Type B pancreatic cell (in vitro differentiated cells): ENCODE measurements at regions not wholly inside any gene's neighbourhood (a gene's known extent, or its start where the extent isn't known, plus 50 kb on each side); places are given as distances from the start of the nearest gene placed in this dataset.
"Not testable (repeated sequence)": the region's sequence is repeated elsewhere in the genome, so short reads cannot be mapped to it uniquely, and the experiment has no call there.

Source experiments
- DNase-seq: peaks from one replicate; pipeline ENCODE4 v3.0.0; 2021; ENCODE audit warnings: mixed read lengths; ENCODE audit not compliant: unreplicated experiment; ENCODE audit errors: extremely low spot score
- H3K27ac Mint-ChIP-seq: 2 replicates; pipeline ENCODE4 v1.8.0; 2021; ENCODE audit warnings: mild to moderate bottlenecking, mixed read lengths
- H3K27me3 Mint-ChIP-seq: 2 replicates; pipeline ENCODE4 v1.8.0; 2021; ENCODE audit warnings: mixed read lengths
- H3K36me3 Mint-ChIP-seq: 2 replicates; pipeline ENCODE4 v1.8.0; 2021; ENCODE audit warnings: mixed read lengths
- H3K4me1 Mint-ChIP-seq: one replicate; pipeline ENCODE4 v1.8.0; 2021; ENCODE audit warnings: mixed read lengths; ENCODE audit not compliant: unreplicated experiment
- H3K4me3 Mint-ChIP-seq: 2 replicates; pipeline ENCODE4 v1.8.0; 2021; ENCODE audit warnings: mild to moderate bottlenecking, mixed read lengths
- H3K9me3 Mint-ChIP-seq: 2 replicates; pipeline ENCODE4 v1.8.0; 2021; ENCODE audit warnings: mixed read lengths
- CTCF ChIP-seq: fragments of 200-600 bp; sonication (generic); conservative IDR thresholded peaks from 2 replicates; pipeline ENCODE4 v1.5.0; 2021; ENCODE audit warnings: antibody characterized with exemption, mild to moderate bottlenecking

- H3K27ac Mint-ChIP-seq, result peak overlapping the region; percentile 14
Observed at GRCh38 chr21:15638856-15639549, 90.8 kb upstream of the USP25 start.

DNA sequence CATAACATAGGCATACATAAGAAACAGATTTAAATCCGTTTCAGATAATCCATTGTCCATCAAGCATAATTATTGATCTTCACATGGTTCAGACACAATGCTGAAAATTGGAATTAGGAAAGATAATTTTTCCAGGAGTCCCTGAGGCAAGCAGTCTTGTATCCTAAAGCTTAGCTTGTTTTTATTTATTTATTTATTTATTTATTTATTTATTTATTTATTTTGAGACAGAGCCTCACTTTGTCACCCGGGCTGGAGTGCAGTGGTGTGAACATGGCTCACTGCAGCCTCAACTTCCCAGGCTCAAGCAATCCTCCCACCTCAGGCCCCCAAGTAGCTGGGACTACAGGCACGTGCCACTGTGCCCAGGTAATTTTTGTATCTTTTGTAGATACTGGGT, 89.7 kb upstream of the USP25 start:
- not testable (repeated sequence) for H3K36me3 Mint-ChIP-seq, H3K27me3 Mint-ChIP-seq, H3K4me3 Mint-ChIP-seq, H3K9me3 Mint-ChIP-seq, H3K27ac Mint-ChIP-seq, DNase-seq
- H3K4me1 Mint-ChIP-seq, result peaks cover 16% of the 10 kb centered on the region

More at GRCh38 chr21:15638856-15639549, 90.8 kb upstream of the USP25 start:
- Mint-ChIP-seq H3K9me3 (peaks cover 10% of the 10 kb centered on the region), H3K36me3 (no peaks in the 10 kb centered on the region), H3K27me3 (no peaks in the 10 kb centered on the region), H3K4me3 (peak overlapping the region; percentile 59), H3K4me1 (peaks cover 16% of the 10 kb centered on the region)
- TF ChIP-seq CTCF, result no peak
- DNase-seq, result no peak

DNA sequence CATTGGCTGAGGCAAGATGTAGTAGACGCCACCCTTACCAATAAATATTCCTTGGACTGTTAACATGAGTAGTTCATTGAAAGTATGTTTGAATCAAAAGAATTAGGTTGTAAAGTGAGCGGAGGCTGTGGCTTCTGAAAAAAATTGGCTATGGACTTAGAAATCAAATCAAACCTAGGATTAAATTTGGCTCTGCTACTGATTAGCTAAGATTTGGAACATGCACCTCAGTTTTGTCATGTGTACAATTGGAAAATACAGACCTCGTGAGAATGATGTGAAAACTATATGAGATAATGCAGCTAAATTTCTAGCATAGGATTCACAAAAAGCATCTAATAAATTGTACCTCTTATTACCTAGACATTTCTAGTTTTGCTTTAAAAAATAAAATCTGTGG, 85.3 kb upstream of the USP25 start:
- Mint-ChIP-seq H3K27me3 (no peaks in the 10 kb centered on the region), H3K27ac (no peak overlapping the region)

GRCh38 chr21:15645830-15646229, 84.0 kb upstream of the USP25 start:
- Mint-ChIP-seq H3K36me3 (no peaks in the 10 kb centered on the region), H3K9me3 (peaks cover 4% of the 10 kb centered on the region), H3K4me3 (no peak overlapping the region), H3K4me1 (peaks cover 8% of the 10 kb centered on the region), H3K27ac (no peak overlapping the region), H3K27me3 (no peaks in the 10 kb centered on the region)
- DNase-seq, result no peak
- no peak for TF ChIP-seq CTCF

More for the DNA sequence above, 85.3 kb upstream of the USP25 start:
- no peaks in the 10 kb centered on the region for H3K36me3 Mint-ChIP-seq
- no peak for TF ChIP-seq CTCF
- H3K4me3 Mint-ChIP-seq, result no peak overlapping the region
- H3K9me3 Mint-ChIP-seq, result peaks cover 4% of the 10 kb centered on the region
- no peak for DNase-seq
- H3K4me1 Mint-ChIP-seq, result peaks cover 11% of the 10 kb centered on the region

GRCh38 chr21:15650735-15651134, 79.0 kb upstream of the USP25 start:
- Mint-ChIP-seq H3K9me3 (no peaks in the 10 kb centered on the region), H3K27ac (no peak overlapping the region), H3K4me1 (no peaks in the 10 kb centered on the region), H3K27me3 (no peaks in the 10 kb centered on the region), H3K36me3 (no peaks in the 10 kb centered on the region), H3K4me3 (no peak overlapping the region)
- no peak for DNase-seq
- TF ChIP-seq CTCF, result no peak

DNA sequence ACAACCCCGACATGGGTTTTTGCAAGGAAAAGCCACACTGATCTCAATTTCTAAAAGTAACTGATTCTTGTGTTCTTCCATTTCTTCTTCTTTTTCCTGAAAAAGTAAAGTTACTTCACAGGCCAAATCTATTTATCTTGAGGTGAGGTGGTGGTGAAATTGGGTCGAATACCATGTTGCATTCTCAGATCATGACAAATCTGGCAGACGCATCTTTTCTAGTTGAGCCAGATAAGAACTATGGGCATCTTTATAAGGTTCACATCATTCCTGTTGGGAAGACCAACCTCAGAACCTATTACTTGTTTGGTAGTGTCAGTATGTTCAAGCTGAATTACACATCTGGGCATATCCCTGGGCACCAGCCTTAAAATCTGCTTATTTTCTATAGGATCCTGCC, 78.6 kb upstream of the USP25 start:
- no peaks in the 10 kb centered on the region for H3K36me3 Mint-ChIP-seq
- H3K27ac Mint-ChIP-seq, result no peak overlapping the region
- DNase-seq, result no peak
- no peaks in the 10 kb centered on the region for H3K9me3 Mint-ChIP-seq
- H3K4me3 Mint-ChIP-seq, result no peak overlapping the region
- H3K4me1 Mint-ChIP-seq, result no peaks in the 10 kb centered on the region
- no peak for TF ChIP-seq CTCF
- H3K27me3 Mint-ChIP-seq, result no peaks in the 10 kb centered on the region
